ENCODE measurements at regions not wholly inside any gene's neighbourhood (a gene's known extent, or its start where the extent isn't known, plus 50 kb on each side); places are given as distances from the start of the nearest gene placed in this dataset.

DNA sequence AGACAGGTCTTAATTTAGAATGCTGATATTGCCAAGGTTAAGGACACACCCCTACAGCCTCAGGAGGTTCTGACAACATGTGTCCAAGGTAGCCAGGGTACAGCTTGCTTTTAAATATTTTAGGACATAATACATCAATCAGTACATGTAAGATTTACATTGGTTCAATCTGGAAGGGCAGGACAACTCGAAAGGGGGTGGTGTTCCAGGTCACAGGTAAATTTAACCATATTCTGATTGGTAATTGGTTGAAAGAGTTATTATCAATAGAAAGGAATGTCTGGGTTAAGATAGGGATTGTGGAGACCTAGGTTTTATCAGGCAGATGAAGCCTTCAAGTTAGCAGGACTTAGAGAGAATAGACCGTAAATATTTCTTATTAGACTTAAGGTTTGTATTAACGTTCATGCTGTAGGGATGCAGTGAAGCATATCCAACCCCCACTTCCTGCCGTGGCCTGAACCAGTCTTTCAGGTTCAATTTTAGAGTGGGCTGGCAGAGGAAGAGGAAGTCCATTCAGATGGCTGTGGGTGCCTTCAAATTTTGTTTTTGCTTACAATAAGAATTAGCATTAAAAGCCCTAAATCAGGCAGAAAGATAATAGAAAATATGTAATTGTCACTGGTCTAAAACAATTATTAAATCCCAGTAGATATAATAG is 136.5 kb upstream of the GALNTL6 start:
- DNase-seq (ENCODE audit: low read depth), result no peak
- no peak overlapping the region for H3K4me3 ChIP-seq (ENCODE audit: low read depth, low read length)
- TF ChIP-seq, protein P1, sequence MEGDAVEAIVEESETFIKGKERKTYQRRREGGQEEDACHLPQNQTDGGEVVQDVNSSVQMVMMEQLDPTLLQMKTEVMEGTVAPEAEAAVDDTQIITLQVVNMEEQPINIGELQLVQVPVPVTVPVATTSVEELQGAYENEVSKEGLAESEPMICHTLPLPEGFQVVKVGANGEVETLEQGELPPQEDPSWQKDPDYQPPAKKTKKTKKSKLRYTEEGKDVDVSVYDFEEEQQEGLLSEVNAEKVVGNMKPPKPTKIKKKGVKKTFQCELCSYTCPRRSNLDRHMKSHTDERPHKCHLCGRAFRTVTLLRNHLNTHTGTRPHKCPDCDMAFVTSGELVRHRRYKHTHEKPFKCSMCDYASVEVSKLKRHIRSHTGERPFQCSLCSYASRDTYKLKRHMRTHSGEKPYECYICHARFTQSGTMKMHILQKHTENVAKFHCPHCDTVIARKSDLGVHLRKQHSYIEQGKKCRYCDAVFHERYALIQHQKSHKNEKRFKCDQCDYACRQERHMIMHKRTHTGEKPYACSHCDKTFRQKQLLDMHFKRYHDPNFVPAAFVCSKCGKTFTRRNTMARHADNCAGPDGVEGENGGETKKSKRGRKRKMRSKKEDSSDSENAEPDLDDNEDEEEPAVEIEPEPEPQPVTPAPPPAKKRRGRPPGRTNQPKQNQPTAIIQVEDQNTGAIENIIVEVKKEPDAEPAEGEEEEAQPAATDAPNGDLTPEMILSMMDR (IDR thresholded peaks at IDR 0.05; ENCODE audit: insufficient read depth, low read length), result no peak

DNA sequence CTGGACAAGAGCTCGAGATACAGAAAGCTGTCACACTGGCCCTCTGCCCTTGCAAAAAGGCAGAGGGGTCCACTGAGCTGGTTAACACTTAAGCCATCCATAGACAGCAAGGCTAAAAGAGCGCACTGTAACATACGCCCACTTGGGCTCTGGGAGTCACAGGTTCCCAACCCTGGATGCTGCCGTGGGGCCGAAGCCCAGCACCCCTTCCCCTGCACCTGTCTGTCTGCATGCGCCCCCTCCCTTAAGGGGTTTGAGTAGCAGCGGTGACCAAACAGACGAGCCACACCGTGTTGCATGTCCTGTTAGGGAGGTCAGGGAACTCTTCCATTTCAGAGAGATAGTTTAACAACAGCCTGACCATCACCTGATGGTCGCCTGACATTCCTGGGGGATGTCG is 138.4 kb upstream of the GALNTL6 start:
- TF ChIP-seq, protein P1 (IDR thresholded peaks at IDR 0.05; ENCODE audit: insufficient read depth, low read length), result no peak
- no peak overlapping the region for H3K4me3 ChIP-seq (ENCODE audit: low read depth, low read length)
- no peak for DNase-seq (ENCODE audit: low read depth)

DNA sequence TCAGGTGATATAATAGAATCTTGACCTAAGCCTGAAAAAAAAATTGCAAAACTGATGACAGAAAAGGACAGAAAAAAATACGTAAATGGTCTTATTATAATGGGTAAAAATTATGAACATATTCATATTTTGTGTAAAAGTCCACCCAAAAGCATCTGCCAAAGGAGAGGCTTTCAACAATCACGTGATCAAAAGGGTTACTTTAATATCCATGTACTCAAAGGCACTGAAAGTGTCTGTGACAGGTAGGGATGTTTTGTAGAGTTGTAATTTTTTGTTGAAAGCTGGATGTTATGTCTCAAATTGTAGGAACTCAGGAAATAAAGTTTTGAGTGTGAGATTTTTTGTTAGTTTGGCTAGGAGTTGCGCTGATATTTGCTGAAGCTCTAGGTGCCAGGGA is 144.8 kb upstream of the GALNTL6 start:
- DNase-seq (ENCODE audit: low read depth), result no peak
- TF ChIP-seq, protein P1 (IDR thresholded peaks at IDR 0.05; ENCODE audit: insufficient read depth, low read length), result no peak
- no peak overlapping the region for H3K4me3 ChIP-seq (ENCODE audit: low read depth, low read length)

- H3K4me3 ChIP-seq (ENCODE audit: low read depth, low read length), result no peak overlapping the region
- TF ChIP-seq, protein P1 (IDR thresholded peaks at IDR 0.05; ENCODE audit: insufficient read depth, low read length), result no peak
- DNase-seq (ENCODE audit: low read depth), result no peak
Observed at GRCh38 chr4:171667906-171668305, 145.3 kb upstream of the GALNTL6 start.

DNA sequence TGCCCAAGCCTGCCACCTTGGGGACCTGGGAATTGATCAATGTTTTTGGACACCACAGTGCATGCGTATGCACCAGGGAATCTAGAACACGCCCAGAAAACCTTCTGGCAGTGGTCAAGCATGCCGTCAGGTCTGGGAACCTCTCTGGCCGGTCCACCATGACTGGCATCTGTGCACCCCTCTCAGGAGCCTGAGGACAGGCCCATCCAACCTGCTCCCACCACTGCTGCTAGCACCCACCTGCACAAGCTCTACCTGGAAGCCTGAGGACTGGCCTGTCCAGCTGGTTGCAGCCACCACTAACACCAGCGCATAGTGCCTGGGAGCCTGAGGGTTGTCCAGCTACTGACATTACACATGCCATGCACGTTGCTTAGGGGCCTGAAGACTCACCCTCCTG is 162.1 kb upstream of the GALNTL6 start:
- TF ChIP-seq, protein P1 (IDR thresholded peaks at IDR 0.05; ENCODE audit: insufficient read depth, low read length), result no peak
- no peak for DNase-seq (ENCODE audit: low read depth)
- no peak overlapping the region for H3K4me3 ChIP-seq (ENCODE audit: low read depth, low read length)

- TF ChIP-seq, protein P1 (IDR thresholded peaks at IDR 0.05; ENCODE audit: insufficient read depth, low read length), result no peak
- H3K4me3 ChIP-seq (ENCODE audit: low read depth, low read length), result no peak overlapping the region
Observed at GRCh38 chr4:171650543-171650942, 162.7 kb upstream of the GALNTL6 start.

GRCh38 chr4:171648926-171649325 is 164.3 kb upstream of the GALNTL6 start:
- TF ChIP-seq, protein P1 (IDR thresholded peaks at IDR 0.05; ENCODE audit: insufficient read depth, low read length), result no peak
- DNase-seq (ENCODE audit: low read depth), result no peak
- H3K4me3 ChIP-seq (ENCODE audit: low read depth, low read length), result no peak overlapping the region

More at GRCh38 chr4:171650543-171650942, 162.7 kb upstream of the GALNTL6 start:
- no peak for DNase-seq (ENCODE audit: low read depth)
